SK-N-MC (cell line): ENCODE measurements at regions not wholly inside any gene's neighbourhood (a gene's known extent, or its start where the extent isn't known, plus 50 kb on each side); places are given as distances from the start of the nearest gene placed in this dataset.

Experiments used
- EZH2 ChIP-seq: fragments of 200-600 bp; sonication (generic); IDR thresholded peaks from one replicate; pipeline ENCODE4 v1.6.1; 2017; ENCODE audit warnings: antibody characterized with exemption
- POLR2AphosphoS5 ChIP-seq: IDR thresholded peaks from 2 replicates; pipeline ENCODE4 v1.6.1; 2012; ENCODE audit warnings: mild to moderate bottlenecking, low read depth, low read length, borderline replicate concordance

- no peak for TF ChIP-seq EZH2
- TF ChIP-seq POLR2AphosphoS5: no peak
These were observed 358.4 kb downstream of the CTTN start for GRCh38 chr11:70756756-70757155.
